ENCODE measurements at regions not wholly inside any gene's neighbourhood (a gene's known extent, or its start where the extent isn't known, plus 50 kb on each side); places are given as distances from the start of the nearest gene placed in this dataset.

- no peak for DNase-seq (ENCODE audit: low spot score)
- Mint-ChIP-seq H3K4me1 (ENCODE audit: low read depth) (no peaks in the 10 kb centered on the region), H3K36me3 (ENCODE audit: low read depth) (no peaks in the 10 kb centered on the region), H3K27ac (no peak overlapping the region), H3K27me3 (ENCODE audit: low read depth) (peaks cover 11% of the 10 kb centered on the region), H3K4me3 (no peak overlapping the region), H3K9me3 (peaks cover 13% of the 10 kb centered on the region)
Observed at GRCh38 chr6:5946701-5947100, 60.0 kb downstream of the NRN1 start.

- no peak for DNase-seq (ENCODE audit: low spot score)
- Mint-ChIP-seq H3K27ac (no peak overlapping the region), H3K9me3 (peaks cover 13% of the 10 kb centered on the region), H3K36me3 (ENCODE audit: low read depth) (no peaks in the 10 kb centered on the region), H3K27me3 (ENCODE audit: low read depth) (peaks cover 10% of the 10 kb centered on the region), H3K4me3 (no peak overlapping the region), H3K4me1 (ENCODE audit: low read depth) (no peaks in the 10 kb centered on the region)
Observed at GRCh38 chr6:5946181-5946580, 60.5 kb downstream of the NRN1 start.

- H3K4me3 Mint-ChIP-seq: no peak overlapping the region
- H3K27me3 Mint-ChIP-seq (ENCODE audit: low read depth): peaks cover 8% of the 10 kb centered on the region
- H3K27ac Mint-ChIP-seq: no peak overlapping the region
- H3K4me1 Mint-ChIP-seq (ENCODE audit: low read depth): no peaks in the 10 kb centered on the region
- peaks cover 13% of the 10 kb centered on the region for H3K9me3 Mint-ChIP-seq
- no peaks in the 10 kb centered on the region for H3K36me3 Mint-ChIP-seq (ENCODE audit: low read depth)
- no peak for DNase-seq (ENCODE audit: low spot score)
Observed at GRCh38 chr6:5943591-5943990, 63.1 kb downstream of the NRN1 start.

- no peak for DNase-seq (ENCODE audit: low spot score)
- H3K4me1 Mint-ChIP-seq (ENCODE audit: low read depth): no peaks in the 10 kb centered on the region
- peaks cover 13% of the 10 kb centered on the region for H3K9me3 Mint-ChIP-seq
- no peak overlapping the region for H3K27ac Mint-ChIP-seq
- no peaks in the 10 kb centered on the region for H3K36me3 Mint-ChIP-seq (ENCODE audit: low read depth)
- peaks cover 4% of the 10 kb centered on the region for H3K27me3 Mint-ChIP-seq (ENCODE audit: low read depth)
- H3K4me3 Mint-ChIP-seq: no peak overlapping the region
Observed at GRCh38 chr6:5942591-5942990, 64.1 kb downstream of the NRN1 start.

- no peaks in the 10 kb centered on the region for H3K36me3 Mint-ChIP-seq (ENCODE audit: low read depth)
- H3K9me3 Mint-ChIP-seq: peaks cover 13% of the 10 kb centered on the region
- peaks cover 4% of the 10 kb centered on the region for H3K27me3 Mint-ChIP-seq (ENCODE audit: low read depth)
- no peaks in the 10 kb centered on the region for H3K4me1 Mint-ChIP-seq (ENCODE audit: low read depth)
- H3K4me3 Mint-ChIP-seq: no peak overlapping the region
- no peak for DNase-seq (ENCODE audit: low spot score)
- no peak overlapping the region for H3K27ac Mint-ChIP-seq
Observed at GRCh38 chr6:5941188-5941587, 65.5 kb downstream of the NRN1 start.

GRCh38 chr6:5938934-5939333 lies 67.8 kb downstream of the NRN1 start:
- Mint-ChIP-seq H3K4me3 (no peak overlapping the region), H3K27ac (no peak overlapping the region), H3K4me1 (ENCODE audit: low read depth) (no peaks in the 10 kb centered on the region), H3K9me3 (peaks cover 8% of the 10 kb centered on the region), H3K36me3 (ENCODE audit: low read depth) (no peaks in the 10 kb centered on the region), H3K27me3 (ENCODE audit: low read depth) (peaks cover 17% of the 10 kb centered on the region)
- no peak for DNase-seq (ENCODE audit: low spot score)

- no peak for DNase-seq (ENCODE audit: low spot score)
- H3K4me3 Mint-ChIP-seq: no peak overlapping the region
- H3K36me3 Mint-ChIP-seq (ENCODE audit: low read depth): no peaks in the 10 kb centered on the region
- H3K27me3 Mint-ChIP-seq (ENCODE audit: low read depth): peaks cover 16% of the 10 kb centered on the region
- H3K4me1 Mint-ChIP-seq (ENCODE audit: low read depth): no peaks in the 10 kb centered on the region
- H3K27ac Mint-ChIP-seq: no peak overlapping the region
- H3K9me3 Mint-ChIP-seq: peaks cover 2% of the 10 kb centered on the region
Observed at GRCh38 chr6:5937936-5938706, 68.6 kb downstream of the NRN1 start.

GRCh38 chr6:5937169-5937909 lies 69.4 kb downstream of the NRN1 start:
- Mint-ChIP-seq H3K27ac (no peak overlapping the region), H3K9me3 (no peaks in the 10 kb centered on the region), H3K4me1 (ENCODE audit: low read depth) (no peaks in the 10 kb centered on the region), H3K4me3 (no peak overlapping the region), H3K27me3 (ENCODE audit: low read depth) (peaks cover 16% of the 10 kb centered on the region), H3K36me3 (ENCODE audit: low read depth) (no peaks in the 10 kb centered on the region)
- DNase-seq (ENCODE audit: low spot score): no peak

GRCh38 chr6:5936631-5937030 lies 70.1 kb downstream of the NRN1 start:
- peaks cover 19% of the 10 kb centered on the region for H3K27me3 Mint-ChIP-seq (ENCODE audit: low read depth)
- no peak overlapping the region for H3K4me3 Mint-ChIP-seq
- no peak for DNase-seq (ENCODE audit: low spot score)
- no peak overlapping the region for H3K27ac Mint-ChIP-seq
- H3K9me3 Mint-ChIP-seq: no peaks in the 10 kb centered on the region
- H3K4me1 Mint-ChIP-seq (ENCODE audit: low read depth): no peaks in the 10 kb centered on the region
- no peaks in the 10 kb centered on the region for H3K36me3 Mint-ChIP-seq (ENCODE audit: low read depth)

- Mint-ChIP-seq H3K4me3 (no peak overlapping the region), H3K27ac (no peak overlapping the region), H3K9me3 (no peaks in the 10 kb centered on the region), H3K27me3 (ENCODE audit: low read depth) (peaks cover 21% of the 10 kb centered on the region), H3K4me1 (ENCODE audit: low read depth) (no peaks in the 10 kb centered on the region), H3K36me3 (ENCODE audit: low read depth) (no peaks in the 10 kb centered on the region)
- no peak for DNase-seq (ENCODE audit: low spot score)
Observed at GRCh38 chr6:5936140-5936539, 70.6 kb downstream of the NRN1 start.

GRCh38 chr6:5930968-5931367 lies 75.8 kb downstream of the NRN1 start:
- Mint-ChIP-seq H3K36me3 (ENCODE audit: low read depth) (no peaks in the 10 kb centered on the region), H3K9me3 (no peaks in the 10 kb centered on the region), H3K27ac (no peak overlapping the region), H3K4me1 (ENCODE audit: low read depth) (peaks cover 2% of the 10 kb centered on the region), H3K27me3 (ENCODE audit: low read depth) (peaks cover 22% of the 10 kb centered on the region), H3K4me3 (no peak overlapping the region)
- no peak for DNase-seq (ENCODE audit: low spot score)

- Mint-ChIP-seq H3K27ac (no peak overlapping the region), H3K27me3 (ENCODE audit: low read depth) (peaks cover 19% of the 10 kb centered on the region), H3K9me3 (no peaks in the 10 kb centered on the region), H3K36me3 (ENCODE audit: low read depth) (no peaks in the 10 kb centered on the region), H3K4me3 (peak overlapping the region; percentile 20), H3K4me1 (ENCODE audit: low read depth) (peaks cover 2% of the 10 kb centered on the region)
- DNase-seq (ENCODE audit: low spot score): no peak
Observed at GRCh38 chr6:5930143-5930770, 76.5 kb downstream of the NRN1 start.

GRCh38 chr6:5923840-5924239 lies 82.9 kb downstream of the NRN1 start:
- H3K4me3 Mint-ChIP-seq: no peak overlapping the region
- DNase-seq (ENCODE audit: low spot score): no peak

GRCh38 chr6:5922230-5922629 lies 84.5 kb downstream of the NRN1 start:
- no peak for DNase-seq (ENCODE audit: low spot score)
- H3K36me3 Mint-ChIP-seq (ENCODE audit: low read depth): no peaks in the 10 kb centered on the region
- H3K27me3 Mint-ChIP-seq (ENCODE audit: low read depth): peaks cover 5% of the 10 kb centered on the region
- H3K4me1 Mint-ChIP-seq (ENCODE audit: low read depth): no peaks in the 10 kb centered on the region
- H3K4me3 Mint-ChIP-seq: no peak overlapping the region
- no peaks in the 10 kb centered on the region for H3K9me3 Mint-ChIP-seq
- H3K27ac Mint-ChIP-seq: no peak overlapping the region

More at GRCh38 chr6:5923840-5924239, 82.9 kb downstream of the NRN1 start:
- H3K27me3 Mint-ChIP-seq (ENCODE audit: low read depth): peaks cover 3% of the 10 kb centered on the region
- no peak overlapping the region for H3K27ac Mint-ChIP-seq
- H3K9me3 Mint-ChIP-seq: no peaks in the 10 kb centered on the region
- no peaks in the 10 kb centered on the region for H3K36me3 Mint-ChIP-seq (ENCODE audit: low read depth)
- no peaks in the 10 kb centered on the region for H3K4me1 Mint-ChIP-seq (ENCODE audit: low read depth)

Measured in T-helper 2 cell treated with Interferon-gamma antibody and Interleukin-4, amounts not matched to agents 5 μg/mL and 100 μg/mL, for 36 hours (primary cell).